Adipose tissue (tissue), 3 donors: ENCODE measurements at regions not wholly inside any gene's neighbourhood (a gene's known extent, or its start where the extent isn't known, plus 50 kb on each side); places are given as distances from the start of the nearest gene placed in this dataset.

Source experiments
- H3K27ac ChIP-seq: one replicate; pipeline ENCODE4 v1.5.1; 2013; ENCODE audit warnings: low read depth, low read length
- WGBS, 3 donors: extraction: QIAGEN DNeasy Blood & Tissue Kit; methylation state at CpG; one replicate each; pipeline ENCODE4 v1.1.7; 2013; 5-methylcytosine and 5-hydroxymethylcytosine counted together
- donor health status: healthy with polysubstance abuse.
- donor health status: Bipolar disorder and iron deficiency.
- donor health status: healthy.

GRCh38 chr11:95363708-95364107 lies 132.7 kb upstream of the SESN3 start:
- no peak overlapping the region for H3K27ac ChIP-seq
- whole genome bisulfite sequencing, 3 donors, result 69 to 81% (median 79%) methylated on average over 8 of the region's 8 CpGs

GRCh38 chr11:95363164-95363563 lies 132.2 kb upstream of the SESN3 start:
- whole genome bisulfite sequencing, 3 donors, result 50 to 67% (median 50%) methylated on average over 3 of the region's 3 CpGs
- no peak overlapping the region for H3K27ac ChIP-seq

- WGBS, 3 donors, result 90 to 98% (median 94%) methylated on average over 2 of the region's 2 CpGs
- no peak overlapping the region for H3K27ac ChIP-seq
Measured at GRCh38 chr11:95361180-95361579, 130.2 kb upstream of the SESN3 start.

GRCh38 chr11:95360377-95361075 lies 129.5 kb upstream of the SESN3 start:
- 73 to 91% (median 74%) methylated on average over 8 of the region's 8 CpGs for WGBS, 3 donors
- H3K27ac ChIP-seq, result no peak overlapping the region

GRCh38 chr11:95359756-95360155 lies 128.8 kb upstream of the SESN3 start:
- no peak overlapping the region for H3K27ac ChIP-seq
- WGBS, 3 donors, result 82 to 89% (median 83%) methylated on average over 2 of the region's 2 CpGs

GRCh38 chr11:95359341-95359663 lies 128.3 kb upstream of the SESN3 start:
- 79 to 92% (median 91%) methylated on average over 1 of the region's 1 CpG for WGBS, 3 donors
- H3K27ac ChIP-seq, result no peak overlapping the region

- whole genome bisulfite sequencing, 3 donors, result 50 to 67% (median 55%) methylated on average over 5 of the region's 5 CpGs
- no peak overlapping the region for H3K27ac ChIP-seq
Measured at GRCh38 chr11:95358511-95359340, 127.7 kb upstream of the SESN3 start.

GRCh38 chr11:95354304-95354703 lies 123.3 kb upstream of the SESN3 start:
- H3K27ac ChIP-seq, result no peak overlapping the region

GRCh38 chr11:95353706-95354105 lies 122.7 kb upstream of the SESN3 start:
- no peak overlapping the region for H3K27ac ChIP-seq

- WGBS, 3 donors, result 66 to 87% (median 68%) methylated on average over 2 of the region's 2 CpGs
- no peak overlapping the region for H3K27ac ChIP-seq
Measured at GRCh38 chr11:95352733-95353346, 121.8 kb upstream of the SESN3 start.

- H3K27ac ChIP-seq, result no peak overlapping the region
Measured at GRCh38 chr11:95349345-95349942, 118.4 kb upstream of the SESN3 start.

GRCh38 chr11:95346265-95346664 lies 115.3 kb upstream of the SESN3 start:
- no peak overlapping the region for H3K27ac ChIP-seq
- 89 to 100% (median 96%) methylated on average over 1 of the region's 1 CpG for WGBS, 3 donors

GRCh38 chr11:95345651-95346050 lies 114.6 kb upstream of the SESN3 start:
- H3K27ac ChIP-seq, result no peak overlapping the region

GRCh38 chr11:95344932-95345642 lies 114.1 kb upstream of the SESN3 start:
- WGBS, 3 donors, result 71 to 92% (median 81%) methylated on average over 4 of the region's 4 CpGs
- H3K27ac ChIP-seq, result no peak overlapping the region

- WGBS, 3 donors, result 65 to 86% (median 72%) methylated on average over 10 of the region's 10 CpGs
Measured at GRCh38 chr11:95341221-95341620, 110.2 kb upstream of the SESN3 start.

GRCh38 chr11:95339086-95339901 lies 108.3 kb upstream of the SESN3 start:
- H3K27ac ChIP-seq, result no peak overlapping the region
- WGBS, 3 donors, result 51 to 72% (median 59%) methylated on average over 4 of the region's 4 CpGs

More at GRCh38 chr11:95341221-95341620, 110.2 kb upstream of the SESN3 start:
- H3K27ac ChIP-seq, result no peak overlapping the region

- WGBS, 3 donors, result 36 to 46% (median 37%) methylated on average over 4 of the region's 4 CpGs
- no peak overlapping the region for H3K27ac ChIP-seq
Measured at GRCh38 chr11:95338430-95338991, 107.5 kb upstream of the SESN3 start.

GRCh38 chr11:95337972-95338429 lies 107.0 kb upstream of the SESN3 start:
- no peak overlapping the region for H3K27ac ChIP-seq
- WGBS, 3 donors, result 68 to 77% (median 71%) methylated on average over 2 of the region's 2 CpGs
